Sigmoid colon (tissue), 3 donors: ENCODE measurements at regions not wholly inside any gene's neighbourhood (a gene's known extent, or its start where the extent isn't known, plus 50 kb on each side); places are given as distances from the start of the nearest gene placed in this dataset.

Source experiments
- POLR2A ChIP-seq, 2 donors: fragments of 450-650 bp; IDR thresholded peaks; one replicate each; pipeline ENCODE4 v1.6.1; 2016; ENCODE audit warnings: antibody characterized with exemption in 2 of 2, mild to moderate bottlenecking in 2 of 2, moderate library complexity in 2 of 2
- TF ChIP-seq, protein P1 (sequence below), 4 experiments: fragments of 450-650 bp in 3 of 4; fragments of 200-600 bp in 1 of 4; IDR thresholded peaks; one replicate each; pipeline ENCODE4 v1.5.1; 2016 to 2019; ENCODE audit warnings: antibody characterized with exemption in 4 of 4, mild to moderate bottlenecking in 3 of 4, moderate library complexity in 2 of 4

DNA sequence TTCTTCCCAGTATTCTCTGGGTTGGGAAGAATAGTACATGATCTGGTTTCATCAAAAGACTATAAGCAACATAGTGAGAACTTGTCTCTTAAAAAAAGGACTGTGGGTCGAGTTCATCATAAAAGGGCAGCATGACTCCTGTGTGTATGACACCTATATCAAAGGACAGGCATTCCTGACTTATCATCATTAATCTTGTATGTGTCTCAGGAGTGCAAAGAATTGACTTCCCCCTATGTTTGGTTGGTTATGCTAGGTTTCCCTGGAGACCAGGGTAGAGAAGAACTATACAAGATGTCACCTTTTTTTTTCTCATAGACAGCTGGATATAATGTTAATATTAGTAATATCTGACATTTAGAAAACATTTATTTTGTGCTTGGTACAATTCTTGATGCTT, 173.1 kb upstream of the ANKRD55 start:
- TF ChIP-seq, protein P1, sequence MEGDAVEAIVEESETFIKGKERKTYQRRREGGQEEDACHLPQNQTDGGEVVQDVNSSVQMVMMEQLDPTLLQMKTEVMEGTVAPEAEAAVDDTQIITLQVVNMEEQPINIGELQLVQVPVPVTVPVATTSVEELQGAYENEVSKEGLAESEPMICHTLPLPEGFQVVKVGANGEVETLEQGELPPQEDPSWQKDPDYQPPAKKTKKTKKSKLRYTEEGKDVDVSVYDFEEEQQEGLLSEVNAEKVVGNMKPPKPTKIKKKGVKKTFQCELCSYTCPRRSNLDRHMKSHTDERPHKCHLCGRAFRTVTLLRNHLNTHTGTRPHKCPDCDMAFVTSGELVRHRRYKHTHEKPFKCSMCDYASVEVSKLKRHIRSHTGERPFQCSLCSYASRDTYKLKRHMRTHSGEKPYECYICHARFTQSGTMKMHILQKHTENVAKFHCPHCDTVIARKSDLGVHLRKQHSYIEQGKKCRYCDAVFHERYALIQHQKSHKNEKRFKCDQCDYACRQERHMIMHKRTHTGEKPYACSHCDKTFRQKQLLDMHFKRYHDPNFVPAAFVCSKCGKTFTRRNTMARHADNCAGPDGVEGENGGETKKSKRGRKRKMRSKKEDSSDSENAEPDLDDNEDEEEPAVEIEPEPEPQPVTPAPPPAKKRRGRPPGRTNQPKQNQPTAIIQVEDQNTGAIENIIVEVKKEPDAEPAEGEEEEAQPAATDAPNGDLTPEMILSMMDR (IDR thresholded peaks at IDR 0.05) = no peak
- TF ChIP-seq POLR2A (IDR thresholded peaks at IDR 0.05) = no peak
